ENCODE measurements at regions not wholly inside any gene's neighbourhood (a gene's known extent, or its start where the extent isn't known, plus 50 kb on each side); places are given as distances from the start of the nearest gene placed in this dataset.
"Not testable (repeated sequence)": the region's sequence is repeated elsewhere in the genome, so short reads cannot be mapped to it uniquely, and the experiment has no call there.

- not testable (repeated sequence) for TF ChIP-seq CTCF (conservative IDR thresholded peaks at IDR 0.05 in 1 of 2, IDR thresholded peaks at IDR 0.05 in 1 of 2; ENCODE audit: low read depth in 1 of 2, low read length in 2 of 2); EZH2 (IDR thresholded peaks at IDR 0.05; ENCODE audit: low read length, missing control alignments)
Measured at GRCh38 chr14:53395267-53395666, 242.1 kb upstream of the DDHD1 start.

All from fibroblast of lung (primary cell).